ENCODE measurements at regions not wholly inside any gene's neighbourhood (a gene's known extent, or its start where the extent isn't known, plus 50 kb on each side); places are given as distances from the start of the nearest gene placed in this dataset.

GRCh38 chr7:106957766-106958165 lies 86.7 kb upstream of the PRKAR2B start:
- DNase-seq (ENCODE audit: extremely low read depth, low read depth), result no peak
- TF ChIP-seq, protein P1, sequence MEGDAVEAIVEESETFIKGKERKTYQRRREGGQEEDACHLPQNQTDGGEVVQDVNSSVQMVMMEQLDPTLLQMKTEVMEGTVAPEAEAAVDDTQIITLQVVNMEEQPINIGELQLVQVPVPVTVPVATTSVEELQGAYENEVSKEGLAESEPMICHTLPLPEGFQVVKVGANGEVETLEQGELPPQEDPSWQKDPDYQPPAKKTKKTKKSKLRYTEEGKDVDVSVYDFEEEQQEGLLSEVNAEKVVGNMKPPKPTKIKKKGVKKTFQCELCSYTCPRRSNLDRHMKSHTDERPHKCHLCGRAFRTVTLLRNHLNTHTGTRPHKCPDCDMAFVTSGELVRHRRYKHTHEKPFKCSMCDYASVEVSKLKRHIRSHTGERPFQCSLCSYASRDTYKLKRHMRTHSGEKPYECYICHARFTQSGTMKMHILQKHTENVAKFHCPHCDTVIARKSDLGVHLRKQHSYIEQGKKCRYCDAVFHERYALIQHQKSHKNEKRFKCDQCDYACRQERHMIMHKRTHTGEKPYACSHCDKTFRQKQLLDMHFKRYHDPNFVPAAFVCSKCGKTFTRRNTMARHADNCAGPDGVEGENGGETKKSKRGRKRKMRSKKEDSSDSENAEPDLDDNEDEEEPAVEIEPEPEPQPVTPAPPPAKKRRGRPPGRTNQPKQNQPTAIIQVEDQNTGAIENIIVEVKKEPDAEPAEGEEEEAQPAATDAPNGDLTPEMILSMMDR (IDR thresholded peaks at IDR 0.05; ENCODE audit: low read depth, low read length, missing control alignments), result no peak
- no peak overlapping the region for H3K4me3 ChIP-seq (replicated peaks; ENCODE audit: low read depth, low read length)

DNA sequence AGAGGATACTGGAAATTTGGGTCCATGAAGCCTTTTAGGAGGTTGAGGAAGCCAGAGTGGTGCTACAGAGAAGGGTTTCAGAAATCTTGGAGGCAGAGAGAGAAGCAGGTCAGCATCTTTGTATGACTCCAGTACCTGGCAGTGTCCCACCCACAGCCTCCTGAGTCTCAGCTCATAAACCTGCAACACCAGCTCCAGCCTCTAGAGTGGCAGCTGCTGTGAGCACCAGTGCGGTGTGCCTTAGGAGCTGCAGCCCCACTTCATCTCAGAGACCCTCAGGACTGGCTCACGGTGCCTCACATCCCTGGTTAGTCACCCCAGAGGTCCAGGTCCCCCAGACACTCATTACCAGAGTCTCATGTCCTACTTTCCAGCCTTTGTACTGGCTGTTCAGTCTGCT lies 84.8 kb upstream of the PRKAR2B start:
- H3K4me3 ChIP-seq (replicated peaks; ENCODE audit: low read depth, low read length), result no peak overlapping the region
- DNase-seq (ENCODE audit: extremely low read depth, low read depth), result no peak
- TF ChIP-seq, protein P1 (IDR thresholded peaks at IDR 0.05; ENCODE audit: low read depth, low read length, missing control alignments), result no peak

GRCh38 chr7:106962751-106963150 lies 81.8 kb upstream of the PRKAR2B start:
- TF ChIP-seq, protein P1 (IDR thresholded peaks at IDR 0.05; ENCODE audit: low read depth, low read length, missing control alignments), result no peak
- DNase-seq (ENCODE audit: extremely low read depth, low read depth), result no peak
- no peak overlapping the region for H3K4me3 ChIP-seq (replicated peaks; ENCODE audit: low read depth, low read length)

DNA sequence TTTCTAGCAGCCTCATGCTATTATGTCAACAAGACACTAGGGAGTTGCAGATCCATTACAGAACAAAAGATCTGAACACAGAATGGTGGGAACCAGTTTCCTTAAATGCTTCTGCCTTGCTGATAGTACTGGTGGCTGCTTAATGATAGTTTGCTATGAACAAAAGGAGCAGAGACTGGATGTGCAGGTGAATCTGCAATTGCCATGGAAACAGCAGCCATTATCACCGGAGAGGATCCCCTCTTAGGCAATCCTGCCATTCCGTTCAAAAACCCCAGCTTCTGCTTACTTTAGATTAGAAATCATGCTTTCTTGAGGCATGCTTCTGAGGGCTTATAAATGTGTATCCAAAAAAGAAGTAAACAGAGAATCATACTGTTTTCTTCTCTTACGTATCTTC lies 80.0 kb upstream of the PRKAR2B start:
- H3K4me3 ChIP-seq (replicated peaks; ENCODE audit: low read depth, low read length), result no peak overlapping the region
- DNase-seq (ENCODE audit: extremely low read depth, low read depth), result no peak
- TF ChIP-seq, protein P1 (IDR thresholded peaks at IDR 0.05; ENCODE audit: low read depth, low read length, missing control alignments), result no peak

- no peak for DNase-seq (ENCODE audit: extremely low read depth, low read depth)
- TF ChIP-seq, protein P1 (IDR thresholded peaks at IDR 0.05; ENCODE audit: low read depth, low read length, missing control alignments), result no peak
- no peak overlapping the region for H3K4me3 ChIP-seq (replicated peaks; ENCODE audit: low read depth, low read length)
Measured at GRCh38 chr7:106965108-106965507, 79.4 kb upstream of the PRKAR2B start.

DNA sequence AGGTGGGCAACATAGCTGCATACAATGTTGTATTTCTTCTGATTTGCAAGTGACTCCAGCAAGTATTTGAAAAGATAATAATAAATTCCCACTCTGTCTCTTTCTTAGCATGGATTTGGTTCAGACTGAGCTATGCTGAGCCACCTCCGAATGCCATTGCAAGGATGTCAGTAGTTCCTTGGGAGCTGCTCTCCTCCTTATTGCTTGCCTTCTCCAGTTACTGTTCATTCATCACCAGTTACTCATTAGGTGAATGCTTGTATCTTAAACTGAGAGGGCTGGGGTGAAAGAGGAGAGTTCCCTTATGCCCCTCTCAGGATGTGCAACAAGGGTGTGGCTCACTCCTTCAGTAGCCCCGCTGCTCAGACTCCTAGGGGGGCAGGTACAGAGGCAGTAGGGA lies 78.4 kb upstream of the PRKAR2B start:
- H3K4me3 ChIP-seq (replicated peaks; ENCODE audit: low read depth, low read length), result no peak overlapping the region
- no peak for DNase-seq (ENCODE audit: extremely low read depth, low read depth)
- TF ChIP-seq, protein P1 (IDR thresholded peaks at IDR 0.05; ENCODE audit: low read depth, low read length, missing control alignments), result no peak

DNA sequence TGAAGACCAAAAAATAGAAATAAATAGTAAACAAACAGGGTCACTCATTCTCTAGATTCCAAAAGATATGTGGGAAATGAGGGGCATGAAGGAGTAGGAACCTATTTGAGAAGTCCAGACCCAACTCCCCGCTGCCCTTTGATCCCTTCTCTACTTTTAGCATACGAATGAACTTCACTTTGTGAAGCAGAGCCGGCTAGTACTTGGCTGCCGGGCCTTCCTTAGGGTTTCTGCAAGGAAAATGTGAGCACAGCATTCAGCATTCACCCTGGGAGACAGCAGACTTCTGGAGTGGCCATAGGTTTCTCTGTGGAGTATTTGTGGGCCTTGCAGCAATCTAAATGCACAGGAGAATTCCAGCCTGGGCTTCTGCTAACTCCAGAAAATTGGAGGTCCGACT lies 76.3 kb upstream of the PRKAR2B start:
- H3K4me3 ChIP-seq (replicated peaks; ENCODE audit: low read depth, low read length), result no peak overlapping the region
- DNase-seq (ENCODE audit: extremely low read depth, low read depth), result no peak
- TF ChIP-seq, protein P1 (IDR thresholded peaks at IDR 0.05; ENCODE audit: low read depth, low read length, missing control alignments), result no peak

Measured in HFF-Myc (cell line).